Endodermal cell (in vitro differentiated cells): ENCODE measurements at regions not wholly inside any gene's neighbourhood (a gene's known extent, or its start where the extent isn't known, plus 50 kb on each side); places are given as distances from the start of the nearest gene placed in this dataset.

Experiments
- DNase-seq: peaks from one replicate; pipeline ENCODE4 v3.0.0-alpha.2; 2017
- H3K27ac ChIP-seq: 2 replicates; pipeline ENCODE4 v1.5.1; 2013; ENCODE audit warnings: mild to moderate bottlenecking, low read depth, low read length, moderate library complexity
- H3K27me3 ChIP-seq: 2 replicates; pipeline ENCODE4 v1.6.1; 2013; ENCODE audit warnings: mild to moderate bottlenecking, low read length, moderate library complexity; ENCODE audit not compliant: insufficient read depth, control insufficient read depth, poor library complexity, severe bottlenecking
- H3K36me3 ChIP-seq: 2 replicates; pipeline ENCODE4 v1.7.0; 2013; ENCODE audit warnings: mild to moderate bottlenecking, low read length, moderate library complexity; ENCODE audit not compliant: control insufficient read depth, insufficient read depth
- H3K4me1 ChIP-seq: one replicate; pipeline ENCODE4 v1.7.0; 2013; ENCODE audit warnings: low read length; ENCODE audit not compliant: control insufficient read depth, insufficient read depth
- H3K4me3 ChIP-seq: 2 replicates; pipeline ENCODE4 v1.5.1; 2013; ENCODE audit warnings: mild to moderate bottlenecking, low read length, moderate library complexity
- H3K9ac ChIP-seq: 2 replicates; pipeline ENCODE4 v1.6.1; 2013; ENCODE audit warnings: mild to moderate bottlenecking, low read length, moderate library complexity; ENCODE audit not compliant: poor library complexity, severe bottlenecking; ENCODE audit errors: extremely low read depth
- H3K9me3 ChIP-seq: 2 replicates; pipeline ENCODE4 v1.6.1; 2013; ENCODE audit warnings: mild to moderate bottlenecking, low read length, moderate library complexity; ENCODE audit not compliant: control insufficient read depth
- H3K27ac Mint-ChIP-seq: 2 replicates; pipeline ENCODE4 v1.8.0; 2020; ENCODE audit warnings: mixed read lengths
- H3K27me3 Mint-ChIP-seq: 2 replicates; pipeline ENCODE4 v1.8.0; 2021; ENCODE audit warnings: mild to moderate bottlenecking, mixed read lengths; ENCODE audit not compliant: insufficient read depth
- H3K36me3 Mint-ChIP-seq: 2 replicates; pipeline ENCODE4 v1.8.0; 2020; ENCODE audit warnings: low read depth, mixed read lengths
- H3K4me1 Mint-ChIP-seq: 2 replicates; pipeline ENCODE4 v1.8.0; 2020; ENCODE audit warnings: mixed read lengths
- H3K4me3 Mint-ChIP-seq: 2 replicates; pipeline ENCODE4 v1.8.0; 2020; ENCODE audit warnings: mild to moderate bottlenecking, moderate library complexity, mixed read lengths
- H3K9me3 Mint-ChIP-seq: 2 replicates; pipeline ENCODE4 v1.8.0; 2020; ENCODE audit warnings: mild to moderate bottlenecking, mixed read lengths
- WGBS, 2 experiments: methylation state at CpG; one replicate each; pipeline versions ENCODE4 v1.1.5 to v1.1.7; 2013; ENCODE audit warnings: missing lambda C conversion rate in 2 of 2, mixed read lengths in 1 of 2; ENCODE audit not compliant: insufficient coverage in 1 of 2, insufficient read length in 1 of 2; 5-methylcytosine and 5-hydroxymethylcytosine counted together
- TF ChIP-seq, protein P1 (sequence below): fragments of 200-600 bp; sonication (generic); conservative IDR thresholded peaks from 2 replicates; pipeline ENCODE4 v1.5.0; 2021; ENCODE audit warnings: antibody characterized with exemption, mild to moderate bottlenecking

DNA sequence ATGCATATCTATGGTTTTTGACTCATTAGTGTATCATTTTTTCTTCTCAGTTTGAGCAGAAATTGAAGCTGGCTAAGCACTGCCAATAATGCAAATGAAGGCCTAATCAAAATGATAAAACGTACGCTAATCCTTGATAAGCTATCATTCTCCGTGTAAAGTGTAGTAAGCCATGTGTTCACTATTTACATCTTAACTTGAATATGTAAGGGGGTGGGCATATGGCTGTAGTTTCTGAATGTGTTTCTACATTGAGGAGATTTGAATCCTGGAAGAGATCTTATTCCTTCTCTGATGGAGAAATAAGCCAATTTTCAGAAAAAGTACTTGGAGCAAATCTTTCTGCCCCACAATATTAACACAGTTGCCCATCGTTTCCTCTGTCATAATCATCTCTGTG lies 351.8 kb upstream of the ANO3 start:
- H3K9me3 ChIP-seq = no peaks in the 10 kb centered on the region
- Mint-ChIP-seq H3K9me3 (no peaks in the 10 kb centered on the region), H3K4me1 (no peaks in the 10 kb centered on the region), H3K4me3 (no peak overlapping the region), H3K27me3 (no peaks in the 10 kb centered on the region), H3K27ac (no peak overlapping the region), H3K36me3 (no peaks in the 10 kb centered on the region)
- no peaks in the 10 kb centered on the region for H3K36me3 ChIP-seq
- H3K27ac ChIP-seq = no peak overlapping the region
- H3K9ac ChIP-seq = no peak overlapping the region
- no peaks in the 10 kb centered on the region for H3K27me3 ChIP-seq
- no peak for DNase-seq
- no peak overlapping the region for H3K4me3 ChIP-seq
- 83% methylated on average over 4 of the region's 4 CpGs; no CpG with 5 or more reads in 1 of the 2 experiments for WGBS, 2 experiments
- TF ChIP-seq, protein P1, sequence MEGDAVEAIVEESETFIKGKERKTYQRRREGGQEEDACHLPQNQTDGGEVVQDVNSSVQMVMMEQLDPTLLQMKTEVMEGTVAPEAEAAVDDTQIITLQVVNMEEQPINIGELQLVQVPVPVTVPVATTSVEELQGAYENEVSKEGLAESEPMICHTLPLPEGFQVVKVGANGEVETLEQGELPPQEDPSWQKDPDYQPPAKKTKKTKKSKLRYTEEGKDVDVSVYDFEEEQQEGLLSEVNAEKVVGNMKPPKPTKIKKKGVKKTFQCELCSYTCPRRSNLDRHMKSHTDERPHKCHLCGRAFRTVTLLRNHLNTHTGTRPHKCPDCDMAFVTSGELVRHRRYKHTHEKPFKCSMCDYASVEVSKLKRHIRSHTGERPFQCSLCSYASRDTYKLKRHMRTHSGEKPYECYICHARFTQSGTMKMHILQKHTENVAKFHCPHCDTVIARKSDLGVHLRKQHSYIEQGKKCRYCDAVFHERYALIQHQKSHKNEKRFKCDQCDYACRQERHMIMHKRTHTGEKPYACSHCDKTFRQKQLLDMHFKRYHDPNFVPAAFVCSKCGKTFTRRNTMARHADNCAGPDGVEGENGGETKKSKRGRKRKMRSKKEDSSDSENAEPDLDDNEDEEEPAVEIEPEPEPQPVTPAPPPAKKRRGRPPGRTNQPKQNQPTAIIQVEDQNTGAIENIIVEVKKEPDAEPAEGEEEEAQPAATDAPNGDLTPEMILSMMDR = no peak
- H3K4me1 ChIP-seq = no peaks in the 10 kb centered on the region

DNA sequence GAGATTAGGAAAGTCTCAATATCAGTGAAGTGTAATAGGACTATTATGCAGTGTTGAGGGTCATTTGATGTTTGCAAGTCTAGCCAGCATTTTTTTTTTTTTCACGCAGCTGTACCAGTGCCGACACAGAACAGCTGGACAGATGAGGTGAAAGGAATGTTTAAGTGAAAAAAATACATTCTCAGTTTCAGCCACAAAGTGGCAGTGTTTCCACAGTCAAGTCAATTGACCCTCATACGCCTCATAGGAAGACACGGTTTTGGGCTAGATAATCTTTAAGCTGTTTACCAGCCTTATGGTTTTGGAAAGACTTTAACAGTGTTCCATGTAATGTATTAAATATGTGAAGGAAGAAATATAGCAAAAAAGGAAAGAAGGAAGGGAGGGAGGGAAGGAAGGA lies 349.9 kb upstream of the ANO3 start:
- Histone ChIP-seq H3K36me3 (no peaks in the 10 kb centered on the region), H3K9me3 (no peaks in the 10 kb centered on the region), H3K27me3 (no peaks in the 10 kb centered on the region), H3K4me3 (no peak overlapping the region), H3K9ac (no peak overlapping the region), H3K4me1 (no peaks in the 10 kb centered on the region), H3K27ac (no peak overlapping the region)
- H3K4me1 Mint-ChIP-seq = no peaks in the 10 kb centered on the region
- TF ChIP-seq, protein P1 = peak; percentile 81
- DNase-seq = no peak
- H3K4me3 Mint-ChIP-seq = no peak overlapping the region
- H3K9me3 Mint-ChIP-seq = no peaks in the 10 kb centered on the region
- no peaks in the 10 kb centered on the region for H3K27me3 Mint-ChIP-seq
- WGBS, 2 experiments = 33 to 57% methylated on average over 2 to 4 of the region's 4 CpGs
- H3K36me3 Mint-ChIP-seq = no peaks in the 10 kb centered on the region
- no peak overlapping the region for H3K27ac Mint-ChIP-seq

DNA sequence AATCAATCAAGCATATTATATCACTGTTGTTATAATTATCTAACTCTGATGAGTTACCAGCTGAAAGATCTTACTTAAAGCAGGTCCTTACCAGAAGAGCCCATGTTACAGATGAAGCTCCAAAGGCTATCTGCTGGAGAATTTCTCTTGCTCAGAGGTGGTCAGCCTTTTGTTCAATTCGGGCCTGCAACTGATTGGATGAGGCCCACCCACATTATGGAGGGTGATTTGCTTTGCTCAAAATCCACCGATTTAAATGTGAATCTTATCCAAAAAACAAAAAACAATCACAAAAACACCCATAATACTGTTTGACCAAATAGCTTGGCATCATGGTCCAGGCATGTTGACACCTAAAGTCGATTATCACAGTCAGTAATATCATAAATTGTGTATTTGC lies 348.6 kb upstream of the ANO3 start:
- Mint-ChIP-seq H3K36me3 (no peaks in the 10 kb centered on the region), H3K9me3 (no peaks in the 10 kb centered on the region), H3K4me1 (no peaks in the 10 kb centered on the region), H3K4me3 (no peak overlapping the region), H3K27me3 (no peaks in the 10 kb centered on the region), H3K27ac (no peak overlapping the region)
- no peaks in the 10 kb centered on the region for H3K4me1 ChIP-seq
- no peak overlapping the region for H3K27ac ChIP-seq
- no peak for DNase-seq
- H3K9me3 ChIP-seq = no peaks in the 10 kb centered on the region
- 86% methylated on average over 1 to 3 of the region's 3 CpGs for WGBS, 2 experiments
- H3K4me3 ChIP-seq = no peak overlapping the region
- TF ChIP-seq, protein P1 = no peak
- no peaks in the 10 kb centered on the region for H3K27me3 ChIP-seq
- no peak overlapping the region for H3K9ac ChIP-seq
- no peaks in the 10 kb centered on the region for H3K36me3 ChIP-seq
